ENCODE measurements at regions not wholly inside any gene's neighbourhood (a gene's known extent, or its start where the extent isn't known, plus 50 kb on each side); places are given as distances from the start of the nearest gene placed in this dataset.

- intact Hi-C loops (cut with DNase I; ENCODE audit: low total_unique reads): no loop called here
- no peak for DNase-seq
- Histone ChIP-seq H3K9me3 (no peaks in the 10 kb centered on the region), H3K27ac (no peak overlapping the region), H3K4me3 (no peak overlapping the region), H3K27me3 (no peaks in the 10 kb centered on the region), H3K36me3 (no peaks in the 10 kb centered on the region), H3K4me1 (no peaks in the 10 kb centered on the region)
- no peak for TF ChIP-seq POLR2A (IDR thresholded peaks at IDR 0.05)
- TF ChIP-seq, protein P1, sequence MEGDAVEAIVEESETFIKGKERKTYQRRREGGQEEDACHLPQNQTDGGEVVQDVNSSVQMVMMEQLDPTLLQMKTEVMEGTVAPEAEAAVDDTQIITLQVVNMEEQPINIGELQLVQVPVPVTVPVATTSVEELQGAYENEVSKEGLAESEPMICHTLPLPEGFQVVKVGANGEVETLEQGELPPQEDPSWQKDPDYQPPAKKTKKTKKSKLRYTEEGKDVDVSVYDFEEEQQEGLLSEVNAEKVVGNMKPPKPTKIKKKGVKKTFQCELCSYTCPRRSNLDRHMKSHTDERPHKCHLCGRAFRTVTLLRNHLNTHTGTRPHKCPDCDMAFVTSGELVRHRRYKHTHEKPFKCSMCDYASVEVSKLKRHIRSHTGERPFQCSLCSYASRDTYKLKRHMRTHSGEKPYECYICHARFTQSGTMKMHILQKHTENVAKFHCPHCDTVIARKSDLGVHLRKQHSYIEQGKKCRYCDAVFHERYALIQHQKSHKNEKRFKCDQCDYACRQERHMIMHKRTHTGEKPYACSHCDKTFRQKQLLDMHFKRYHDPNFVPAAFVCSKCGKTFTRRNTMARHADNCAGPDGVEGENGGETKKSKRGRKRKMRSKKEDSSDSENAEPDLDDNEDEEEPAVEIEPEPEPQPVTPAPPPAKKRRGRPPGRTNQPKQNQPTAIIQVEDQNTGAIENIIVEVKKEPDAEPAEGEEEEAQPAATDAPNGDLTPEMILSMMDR (IDR thresholded peaks at IDR 0.05): no peak
Observed at GRCh38 chr6:165968408-165968807, 199.2 kb downstream of the TBXT start.

DNA sequence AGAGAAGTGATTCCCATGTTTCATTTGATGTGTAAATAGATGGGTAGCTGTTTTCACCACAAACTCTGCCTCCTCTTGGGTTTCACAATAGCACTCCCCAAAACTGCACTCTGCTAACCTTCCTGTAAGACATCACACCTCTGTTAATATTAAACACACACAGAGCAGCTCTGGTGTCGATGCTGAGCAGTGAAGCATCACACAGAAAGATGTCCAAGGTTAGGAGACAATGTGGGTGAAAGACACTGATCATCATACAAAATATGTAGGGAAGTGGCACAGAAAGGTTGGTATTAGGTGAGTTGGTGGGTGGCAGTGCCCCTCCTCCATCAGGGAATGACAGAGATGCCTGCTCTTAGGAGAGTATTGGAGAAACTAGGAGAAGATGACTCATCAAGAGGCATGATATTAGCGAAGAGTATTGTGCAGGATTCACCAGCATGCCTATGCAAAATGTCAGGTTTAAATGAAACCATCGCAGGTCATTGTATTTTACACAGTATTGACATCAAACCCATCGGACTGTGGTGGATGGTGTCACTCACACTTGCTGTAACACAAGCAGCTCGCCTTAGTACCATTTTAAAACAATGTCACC lies 199.7 kb downstream of the TBXT start:
- no peaks in the 10 kb centered on the region for H3K9me3 ChIP-seq
- H3K4me1 ChIP-seq: no peaks in the 10 kb centered on the region
- no peak for DNase-seq
- intact Hi-C loops (cut with DNase I; ENCODE audit: low total_unique reads): no loop called here
- no peaks in the 10 kb centered on the region for H3K36me3 ChIP-seq
- H3K27me3 ChIP-seq: no peaks in the 10 kb centered on the region
- no peak for TF ChIP-seq POLR2A (IDR thresholded peaks at IDR 0.05)
- TF ChIP-seq, protein P1 (IDR thresholded peaks at IDR 0.05): no peak
- H3K27ac ChIP-seq: no peak overlapping the region
- H3K4me3 ChIP-seq: no peak overlapping the region

DNA sequence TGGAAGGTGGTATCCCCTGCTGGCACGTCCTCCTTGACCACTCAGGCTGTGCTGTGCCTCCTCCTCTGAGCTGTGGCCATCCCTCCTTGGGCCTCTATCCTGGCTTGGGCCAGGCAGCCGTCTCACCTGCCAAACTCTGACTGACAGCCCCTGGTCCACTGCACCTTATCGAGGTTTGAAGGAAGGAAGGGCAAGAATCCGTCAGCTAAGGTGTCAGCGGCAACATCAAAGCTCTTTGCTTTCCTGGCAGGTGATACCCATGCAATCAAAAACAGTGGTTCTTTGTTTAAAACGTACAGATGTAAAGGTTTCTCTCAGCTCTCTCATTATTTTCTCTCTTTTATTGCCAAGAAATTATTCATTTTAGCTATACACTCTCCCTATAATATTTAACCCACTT lies 203.9 kb downstream of the TBXT start:
- DNase-seq: no peak
- no peaks in the 10 kb centered on the region for H3K9me3 ChIP-seq
- H3K27ac ChIP-seq: no peak overlapping the region
- no peaks in the 10 kb centered on the region for H3K4me1 ChIP-seq
- no peak overlapping the region for H3K4me3 ChIP-seq
- TF ChIP-seq POLR2A (IDR thresholded peaks at IDR 0.05): no peak
- TF ChIP-seq, protein P1 (IDR thresholded peaks at IDR 0.05): no peak
- no peaks in the 10 kb centered on the region for H3K27me3 ChIP-seq
- intact Hi-C loops (cut with DNase I; ENCODE audit: low total_unique reads): no loop called here
- no peaks in the 10 kb centered on the region for H3K36me3 ChIP-seq

DNA sequence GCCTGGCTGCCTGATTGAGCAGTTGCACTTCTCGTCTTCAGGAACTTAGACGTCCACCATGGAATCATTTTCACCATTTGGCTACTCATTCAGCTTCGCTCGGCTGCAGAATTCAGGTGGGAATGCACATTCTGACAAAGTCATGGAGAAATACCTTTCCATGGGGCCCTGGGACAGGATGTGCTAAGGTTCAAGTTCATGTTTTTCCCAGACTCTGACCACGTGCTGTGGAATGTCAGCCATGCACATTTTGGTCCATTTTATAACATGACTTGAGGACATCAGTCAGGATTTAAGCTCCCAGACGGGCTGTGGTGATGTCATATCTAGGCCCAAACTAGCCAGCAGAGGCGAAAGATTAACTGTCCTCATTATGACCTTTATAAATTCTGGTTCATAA lies 205.3 kb downstream of the TBXT start:
- H3K27ac ChIP-seq: no peak overlapping the region
- no peaks in the 10 kb centered on the region for H3K27me3 ChIP-seq
- no peak for DNase-seq
- H3K4me1 ChIP-seq: no peaks in the 10 kb centered on the region
- no peak overlapping the region for H3K4me3 ChIP-seq
- intact Hi-C loops (cut with DNase I; ENCODE audit: low total_unique reads): no loop called here
- TF ChIP-seq, protein P1 (IDR thresholded peaks at IDR 0.05): no peak
- no peak for TF ChIP-seq POLR2A (IDR thresholded peaks at IDR 0.05)
- no peaks in the 10 kb centered on the region for H3K36me3 ChIP-seq
- no peaks in the 10 kb centered on the region for H3K9me3 ChIP-seq

- Histone ChIP-seq H3K27ac (no peak overlapping the region), H3K9me3 (no peaks in the 10 kb centered on the region), H3K27me3 (no peaks in the 10 kb centered on the region), H3K4me3 (no peak overlapping the region), H3K4me1 (no peaks in the 10 kb centered on the region), H3K36me3 (no peaks in the 10 kb centered on the region)
- intact Hi-C loops (cut with DNase I; ENCODE audit: low total_unique reads): no loop called here
- DNase-seq: no peak
- TF ChIP-seq, protein P1 (IDR thresholded peaks at IDR 0.05): no peak
- no peak for TF ChIP-seq POLR2A (IDR thresholded peaks at IDR 0.05)
Observed at GRCh38 chr6:165961233-165961632, 206.4 kb downstream of the TBXT start.

Measured in uterus (tissue), 3 donors.